Suppressor macrophage (primary cell): ENCODE measurements at regions not wholly inside any gene's neighbourhood (a gene's known extent, or its start where the extent isn't known, plus 50 kb on each side); places are given as distances from the start of the nearest gene placed in this dataset.

Experiments
- DNase-seq, 4 experiments: peaks; one replicate each; pipeline ENCODE4 v3.0.0-alpha.2; 2020 to 2022

DNA sequence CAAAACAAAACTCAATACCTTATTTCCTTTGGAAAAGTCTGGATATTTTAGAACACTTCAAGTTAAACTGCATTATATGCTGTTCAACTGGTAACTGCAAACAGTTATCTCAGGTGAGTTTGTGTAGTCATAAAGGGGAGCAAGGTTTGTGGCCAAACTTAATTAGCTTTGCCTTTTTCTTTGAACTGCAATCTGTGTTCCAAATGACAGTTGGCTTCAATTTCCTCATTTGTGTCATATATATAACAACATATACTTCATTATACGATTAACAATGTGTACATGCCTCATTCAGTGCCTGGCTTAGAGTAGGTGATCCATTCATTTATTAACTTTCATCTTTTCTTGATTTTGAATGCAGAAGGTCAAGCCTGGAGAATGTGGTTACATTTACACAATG is 55.8 kb downstream of the KCNE4 start:
- DNase-seq: no peak

DNA sequence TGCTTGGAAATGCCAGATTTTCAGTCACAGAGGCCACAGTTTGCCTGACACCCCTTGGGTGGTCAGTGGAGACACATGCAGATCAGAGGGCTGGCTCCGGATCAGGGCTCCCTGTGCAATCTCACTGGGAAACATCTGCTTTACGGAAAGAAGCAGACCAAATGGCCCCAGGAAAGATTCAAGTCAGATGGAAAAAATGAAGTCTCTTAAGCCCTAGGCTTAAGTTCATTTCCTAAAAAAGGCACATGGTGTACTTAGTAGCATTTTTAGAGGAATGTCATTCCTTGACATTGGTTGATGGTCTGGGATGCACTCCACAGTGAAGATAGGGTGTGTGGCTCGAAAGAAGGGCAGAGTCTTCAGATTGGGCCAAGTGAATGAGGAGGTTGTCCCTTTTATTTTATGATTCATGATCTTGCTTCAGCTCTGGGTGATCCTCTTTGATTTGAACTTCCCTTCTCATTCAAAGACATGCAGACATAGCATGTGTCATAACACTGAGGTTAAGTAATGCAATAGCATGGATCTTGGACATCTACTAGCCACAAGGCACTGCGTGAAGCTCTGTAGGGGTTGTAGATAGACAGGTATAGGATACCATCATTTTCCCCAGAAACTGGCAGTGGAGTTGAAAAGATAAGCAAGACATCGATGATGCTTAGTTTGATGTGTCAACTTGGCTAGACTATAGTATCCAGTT is 56.5 kb downstream of the KCNE4 start:
- peak; percentile 24 to 70 (median 51) for DNase-seq

DNA sequence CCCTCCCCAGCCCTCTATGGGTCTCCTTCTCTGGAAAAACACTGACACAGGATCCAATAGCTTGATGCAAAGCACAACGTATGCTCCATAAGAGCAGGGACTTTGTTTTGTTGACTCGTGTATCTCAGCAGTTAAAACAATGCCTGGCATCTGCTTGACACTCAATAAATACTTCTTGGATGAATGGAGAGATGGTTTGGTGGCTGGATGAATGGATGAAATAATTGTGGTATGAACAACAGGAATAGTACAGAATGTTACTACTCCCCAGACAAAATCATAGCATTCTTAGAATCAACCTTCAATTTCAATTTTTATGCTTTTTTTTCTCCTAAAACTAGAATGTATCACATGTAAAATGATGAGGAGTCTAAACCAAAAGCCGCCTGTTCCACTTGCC is 57.4 kb downstream of the KCNE4 start:
- no peak for DNase-seq

DNA sequence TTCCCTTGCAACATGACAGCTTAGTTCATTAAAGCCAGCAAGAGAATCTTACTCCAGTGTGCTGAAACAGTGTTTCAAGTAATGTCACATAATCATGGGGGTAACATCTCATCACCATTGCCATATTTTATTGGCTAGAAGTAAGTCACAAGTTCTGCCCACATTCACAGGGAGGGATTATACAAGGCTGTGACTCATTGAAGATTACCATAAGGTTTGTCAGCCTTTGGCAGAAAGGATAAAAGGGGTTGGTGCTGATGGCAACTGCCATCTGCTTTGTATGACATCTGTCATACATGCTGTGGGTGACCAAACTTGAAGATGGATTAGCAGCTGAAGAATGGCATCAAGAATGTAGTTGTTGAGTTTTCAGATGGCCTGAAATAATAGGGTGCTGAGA is 61.2 kb downstream of the KCNE4 start:
- DNase-seq: peak in 2 of 4 experiments; percentile 25 to 48

DNA sequence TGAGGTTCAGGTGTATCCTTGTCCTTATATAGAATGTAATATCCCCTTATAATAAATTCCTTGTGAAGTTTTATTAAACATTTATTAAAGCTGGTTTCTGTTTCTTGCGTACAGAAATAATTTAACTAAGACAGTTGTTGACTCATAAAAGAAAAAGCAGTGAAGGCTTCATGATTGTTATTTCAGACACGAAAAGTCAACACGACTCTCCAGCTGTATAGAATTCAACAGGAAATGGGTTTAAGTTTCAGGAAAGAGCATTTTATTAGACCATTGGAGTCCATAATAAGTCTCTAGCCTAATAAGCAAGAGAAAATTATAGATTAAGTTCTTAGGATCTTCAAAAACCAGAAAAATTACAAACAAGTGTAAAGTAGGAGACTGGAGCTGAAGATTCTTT is 62.2 kb downstream of the KCNE4 start:
- no peak for DNase-seq

DNA sequence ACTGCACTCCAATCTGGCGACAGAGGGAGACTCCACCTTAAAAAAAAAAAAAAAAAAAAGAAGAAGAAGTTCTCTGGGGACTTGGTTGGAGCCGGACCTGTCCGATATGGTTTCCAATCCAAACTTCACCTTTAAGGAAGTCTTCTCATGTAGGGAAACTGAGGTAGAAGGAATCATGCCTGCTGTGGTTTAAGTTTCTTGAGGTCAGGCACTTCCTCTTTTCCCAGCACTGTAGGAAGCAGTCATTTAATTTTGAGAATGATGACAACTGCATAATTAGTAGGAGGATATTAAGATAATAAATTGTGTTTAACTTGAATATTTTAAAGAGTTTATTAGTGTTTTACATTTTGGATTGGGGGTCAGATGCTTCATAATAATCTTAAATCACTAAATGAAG is 62.9 kb downstream of the KCNE4 start:
- no peak for DNase-seq

DNA sequence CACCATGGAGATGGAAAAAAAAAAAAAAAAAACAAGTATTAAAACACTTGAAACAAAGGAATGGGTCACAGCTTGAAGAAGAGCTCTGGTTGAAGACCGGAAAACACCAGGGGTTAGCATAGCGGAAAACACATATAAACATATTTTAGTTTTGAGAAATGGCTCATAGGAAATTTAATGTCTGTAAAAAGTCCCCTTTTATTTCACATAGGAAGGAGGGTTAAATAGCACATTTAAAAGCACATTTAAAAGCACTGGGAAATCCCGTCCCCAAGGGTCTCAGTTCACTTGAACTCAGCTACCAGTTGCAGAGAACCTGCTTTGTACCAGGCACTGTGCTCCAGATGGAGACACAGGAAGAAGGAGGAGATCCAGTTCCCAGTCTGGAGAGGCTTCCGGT is 65.5 kb downstream of the KCNE4 start:
- DNase-seq: no peak

DNA sequence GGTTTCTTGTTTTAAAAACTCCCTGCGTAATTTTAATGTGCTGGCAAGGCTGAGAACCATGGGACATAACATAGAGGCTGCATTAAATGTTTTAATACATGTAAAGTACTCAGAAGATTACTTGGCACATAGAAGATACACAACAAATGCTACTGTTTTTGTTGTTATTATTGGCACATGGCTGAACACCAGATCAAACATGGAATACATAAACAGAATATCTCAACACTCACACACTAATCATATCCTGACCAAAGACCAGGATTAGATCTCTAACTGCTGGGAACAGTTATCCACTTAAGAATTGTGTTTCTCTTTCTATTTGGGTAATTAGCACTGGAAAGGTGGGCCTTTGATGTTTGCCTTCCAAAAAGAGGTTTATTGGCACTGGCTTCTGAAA is 69.3 kb downstream of the KCNE4 start:
- no peak for DNase-seq

DNA sequence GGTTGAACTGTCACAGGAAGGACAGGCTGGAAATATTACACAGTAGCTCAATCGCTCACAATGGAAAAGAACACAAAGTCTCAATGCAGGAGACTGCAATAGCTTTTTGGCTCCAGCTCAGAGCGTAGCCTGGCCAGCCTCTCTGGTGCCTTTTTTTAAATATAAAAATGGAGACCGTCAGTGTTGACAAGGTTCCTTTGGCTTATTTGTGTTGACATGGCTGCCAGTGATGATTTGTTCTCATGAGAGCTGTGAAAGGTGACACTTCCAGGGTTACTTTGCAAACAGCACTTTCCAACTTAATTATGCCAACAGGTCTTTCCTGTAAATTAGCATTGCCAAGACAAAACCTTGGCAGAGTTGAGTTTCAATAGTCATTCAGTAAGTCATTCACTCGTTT is 70.8 kb downstream of the KCNE4 start:
- DNase-seq: no peak

DNA sequence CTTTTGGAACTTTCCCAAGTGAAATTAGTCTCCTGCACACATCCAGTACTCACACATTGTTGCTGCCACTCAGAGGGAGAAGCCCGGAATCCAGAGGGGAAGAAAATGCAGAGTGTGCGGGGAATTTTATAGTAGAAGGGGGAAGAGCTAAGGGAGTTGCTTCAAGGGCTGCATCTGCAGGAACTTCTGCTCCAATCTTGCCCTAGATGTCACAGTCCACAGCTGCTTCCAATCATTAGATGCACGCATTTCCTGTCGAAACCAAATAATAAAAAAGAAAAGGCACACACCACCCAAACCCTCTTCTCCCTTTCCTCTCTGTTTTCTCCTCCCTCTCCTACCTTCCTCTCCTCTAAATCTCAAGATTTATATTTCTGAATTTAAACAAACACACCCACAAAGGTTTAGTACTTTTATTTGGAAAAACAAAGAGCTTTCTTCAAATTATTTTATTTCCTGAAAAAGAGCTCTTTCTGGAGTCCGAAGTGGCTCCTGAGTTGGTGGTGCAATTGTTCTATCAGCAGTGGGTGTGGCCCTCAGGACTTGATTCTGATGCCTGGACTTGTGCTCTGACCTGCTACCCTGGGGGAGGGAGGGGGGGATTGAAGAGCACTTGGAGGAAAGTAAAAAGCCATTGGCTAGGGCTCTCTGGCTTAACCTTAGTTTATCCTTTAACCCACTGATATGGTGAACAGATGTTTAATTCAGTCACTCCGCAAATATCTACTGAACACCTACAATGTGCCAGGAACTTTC is 72.0 kb downstream of the KCNE4 start:
- DNase-seq: no peak

DNA sequence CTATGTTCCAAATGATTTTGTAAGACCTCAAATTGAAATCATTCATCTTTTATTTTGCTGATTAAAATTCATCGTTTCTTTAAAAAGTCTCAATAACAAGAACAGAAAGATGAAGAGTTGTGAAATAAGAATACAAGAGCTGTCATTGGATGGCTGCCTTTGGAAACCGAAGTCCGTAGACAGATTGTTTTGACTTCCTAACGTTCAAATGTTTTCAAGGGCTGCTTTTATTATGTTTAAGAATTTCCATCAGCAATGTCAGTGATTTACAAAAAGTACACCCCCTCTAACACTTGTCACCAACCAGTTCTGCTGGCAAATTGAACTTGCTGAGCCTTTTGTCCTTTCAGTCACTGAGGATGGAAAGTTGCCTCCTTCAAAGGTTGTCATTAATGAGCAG is 89.6 kb downstream of the KCNE4 start:
- DNase-seq: no peak

DNA sequence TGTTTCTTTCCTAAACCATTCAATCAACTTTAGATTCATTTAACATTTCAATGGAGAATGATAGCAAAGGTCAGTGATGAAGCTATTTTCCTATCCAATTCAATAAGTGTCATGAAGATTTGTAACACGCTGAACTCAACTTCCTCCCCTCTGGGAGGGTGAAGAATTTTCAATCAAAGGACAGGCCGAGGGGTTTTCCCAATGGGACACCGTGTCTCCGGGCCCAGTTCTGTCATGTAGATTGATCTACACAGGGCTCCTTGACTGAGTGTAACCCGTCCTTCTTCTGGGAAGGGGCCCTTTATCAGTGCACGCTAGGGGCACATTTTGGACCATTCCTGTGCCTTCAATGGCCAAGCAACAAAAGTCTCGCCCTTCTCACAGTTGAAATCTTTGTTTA is 90.1 kb downstream of the KCNE4 start:
- DNase-seq: no peak

DNA sequence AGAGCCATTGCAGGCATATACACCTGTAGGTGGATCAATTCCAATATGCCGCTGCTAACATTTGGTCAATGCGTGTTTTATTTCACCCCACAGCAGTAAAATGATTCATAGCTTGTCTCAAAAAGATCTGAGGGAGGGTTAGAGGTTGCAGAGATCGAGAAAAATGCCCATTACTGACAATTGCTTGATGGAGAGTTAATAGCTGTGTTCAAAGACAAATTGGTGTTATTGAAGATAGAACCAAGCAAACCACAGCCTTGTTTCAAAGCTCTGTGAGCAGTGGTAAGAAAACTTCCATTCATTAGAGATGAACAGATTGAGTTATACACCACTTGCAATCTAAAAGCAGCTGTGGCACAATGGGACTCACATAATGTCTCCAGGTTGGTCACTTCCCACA is 95.4 kb downstream of the KCNE4 start:
- no peak for DNase-seq

DNA sequence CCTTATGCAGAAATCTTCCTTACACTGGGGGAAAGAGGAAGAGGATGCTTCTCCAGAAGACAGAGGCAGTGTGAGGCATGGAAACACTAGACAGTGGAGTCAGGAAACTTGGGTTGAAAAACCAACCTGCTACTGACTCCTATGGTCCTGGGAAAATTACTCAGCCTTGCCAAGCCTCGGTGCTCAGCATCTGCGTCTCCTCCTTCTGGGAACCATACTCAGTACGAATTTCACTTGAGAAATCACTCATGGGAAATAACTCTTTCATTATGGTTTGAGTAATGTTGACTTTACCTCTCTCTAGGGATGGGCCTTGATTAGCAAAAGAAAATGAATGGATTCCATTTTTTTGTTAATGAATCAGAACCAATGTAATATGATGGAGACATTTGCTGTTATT is 96.5 kb downstream of the KCNE4 start:
- peak in 1 of 4 experiments; percentile 1 for DNase-seq

DNA sequence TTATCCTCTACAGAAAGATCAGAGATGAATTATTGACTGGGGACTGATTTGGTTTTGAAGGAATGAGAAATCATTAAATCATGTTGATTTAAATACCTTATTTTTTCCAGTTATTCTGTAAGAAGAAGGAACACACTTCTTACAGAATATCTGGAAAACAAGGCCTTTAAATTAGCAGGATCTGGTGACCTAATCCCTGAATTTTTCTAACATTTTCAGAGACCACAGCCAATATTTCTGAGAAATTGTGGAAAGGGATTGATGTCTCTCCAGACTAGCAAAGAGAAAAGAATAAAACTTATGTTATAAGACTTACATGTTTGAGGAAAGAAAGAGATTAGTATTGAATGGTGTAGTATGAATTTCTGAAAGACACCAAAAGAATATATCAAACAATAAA is 104.0 kb downstream of the KCNE4 start:
- DNase-seq: no peak

DNA sequence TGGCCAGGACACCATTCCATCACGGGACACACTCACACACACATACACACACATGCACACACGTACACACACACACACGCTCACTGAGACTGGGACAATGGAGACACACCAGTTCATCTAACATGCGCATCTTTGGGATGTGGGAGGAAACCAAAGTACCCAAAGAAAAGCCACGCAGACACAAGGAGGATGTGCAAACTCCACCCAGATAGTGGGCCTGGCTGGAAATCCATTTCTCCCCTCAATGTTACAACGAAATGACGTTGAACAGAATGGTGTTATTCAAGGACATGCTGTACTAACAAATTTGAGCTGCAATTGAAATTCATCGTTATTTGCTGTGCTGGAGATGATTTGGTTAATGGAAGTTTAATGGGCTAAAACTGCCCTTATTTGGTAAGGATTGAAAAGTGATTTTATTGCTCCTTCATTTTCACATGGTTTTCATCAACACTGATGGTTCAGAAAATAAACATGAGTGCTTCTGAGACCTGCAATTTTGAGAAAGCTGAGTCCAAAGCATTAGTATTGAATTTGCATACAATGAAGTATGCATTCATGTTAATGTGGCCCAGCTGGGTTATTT is 110.0 kb downstream of the KCNE4 start:
- DNase-seq: no peak

DNA sequence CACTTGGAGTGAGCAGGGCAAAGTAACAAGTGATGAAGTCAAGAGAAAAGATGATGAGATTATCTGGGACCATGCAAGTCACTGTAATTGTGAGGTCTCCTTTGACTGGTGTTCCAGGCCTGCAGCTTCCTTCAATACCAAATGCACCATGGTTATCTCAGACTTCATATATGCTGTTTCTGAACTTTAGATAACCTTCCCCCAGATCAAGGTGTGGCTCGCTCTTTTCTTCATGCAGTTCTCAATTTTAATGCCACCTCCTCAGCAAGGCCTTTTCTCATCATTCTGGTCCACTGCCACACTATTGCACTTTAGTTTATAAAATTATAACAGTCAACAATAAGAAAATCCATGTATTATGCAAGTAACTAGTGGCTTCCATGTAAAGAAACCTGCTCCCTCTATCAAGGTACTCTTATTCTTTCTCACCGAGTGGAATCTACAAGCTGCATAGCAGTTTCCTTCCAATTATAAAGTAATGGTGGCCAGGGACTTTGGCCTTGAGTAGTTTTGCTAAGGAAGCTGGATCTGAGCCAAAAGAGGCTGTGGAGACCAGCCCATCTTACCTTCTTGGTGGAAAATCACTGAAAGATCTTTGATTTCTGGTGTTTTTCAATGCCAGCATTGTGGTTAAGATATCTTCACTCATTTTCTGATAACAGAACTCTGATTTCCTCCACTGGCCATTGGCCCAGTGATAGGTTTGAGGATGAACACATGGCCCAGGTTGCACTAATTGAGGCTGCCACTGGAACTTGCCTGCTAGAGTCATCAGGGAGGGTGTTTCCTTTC is 113.6 kb downstream of the KCNE4 start:
- DNase-seq: no peak

DNA sequence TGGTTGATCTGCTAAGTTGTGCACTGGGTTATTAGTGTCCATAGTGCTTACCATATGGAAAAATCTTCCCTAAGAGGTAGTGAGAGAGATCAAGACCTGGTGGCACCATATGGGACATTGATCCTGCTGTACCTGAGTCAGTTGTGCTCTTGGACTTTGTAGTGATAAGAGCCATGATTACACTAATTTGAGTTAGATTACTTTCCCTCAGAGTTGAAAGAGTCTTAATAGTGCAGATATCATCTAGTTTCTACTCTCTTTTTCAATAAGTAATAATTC is 114.2 kb downstream of the KCNE4 start:
- DNase-seq: no peak

DNA sequence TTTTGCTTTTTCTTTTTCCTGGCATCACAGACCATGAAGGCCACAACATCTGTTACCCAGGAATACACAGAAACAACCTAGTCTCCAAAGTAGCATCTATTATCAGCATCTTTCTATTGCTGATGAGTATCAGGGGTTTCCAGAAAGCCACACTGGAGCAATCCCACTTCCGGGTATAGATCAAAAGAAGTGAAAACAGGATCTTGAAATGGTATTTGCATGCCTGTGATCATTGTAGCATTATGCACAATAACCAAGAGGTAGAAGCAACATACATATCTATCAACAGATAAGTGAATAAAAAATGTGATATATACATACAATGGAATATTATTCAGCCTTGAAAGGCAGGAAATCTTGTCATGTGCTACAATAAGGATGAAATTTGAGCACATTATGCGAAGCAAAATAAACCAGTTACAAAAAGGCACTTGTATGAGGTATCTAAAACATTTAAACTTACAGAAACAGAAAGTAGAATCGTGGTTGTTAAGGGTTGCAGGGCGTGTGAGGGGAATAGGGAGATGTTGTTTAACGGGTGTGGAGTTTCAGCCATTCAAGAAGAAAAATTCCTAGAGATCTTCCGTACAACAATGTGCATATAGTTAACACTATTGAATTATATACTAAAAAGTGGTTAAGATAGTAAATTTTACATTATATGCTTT is 115.1 kb downstream of the KCNE4 start:
- DNase-seq: no peak

DNA sequence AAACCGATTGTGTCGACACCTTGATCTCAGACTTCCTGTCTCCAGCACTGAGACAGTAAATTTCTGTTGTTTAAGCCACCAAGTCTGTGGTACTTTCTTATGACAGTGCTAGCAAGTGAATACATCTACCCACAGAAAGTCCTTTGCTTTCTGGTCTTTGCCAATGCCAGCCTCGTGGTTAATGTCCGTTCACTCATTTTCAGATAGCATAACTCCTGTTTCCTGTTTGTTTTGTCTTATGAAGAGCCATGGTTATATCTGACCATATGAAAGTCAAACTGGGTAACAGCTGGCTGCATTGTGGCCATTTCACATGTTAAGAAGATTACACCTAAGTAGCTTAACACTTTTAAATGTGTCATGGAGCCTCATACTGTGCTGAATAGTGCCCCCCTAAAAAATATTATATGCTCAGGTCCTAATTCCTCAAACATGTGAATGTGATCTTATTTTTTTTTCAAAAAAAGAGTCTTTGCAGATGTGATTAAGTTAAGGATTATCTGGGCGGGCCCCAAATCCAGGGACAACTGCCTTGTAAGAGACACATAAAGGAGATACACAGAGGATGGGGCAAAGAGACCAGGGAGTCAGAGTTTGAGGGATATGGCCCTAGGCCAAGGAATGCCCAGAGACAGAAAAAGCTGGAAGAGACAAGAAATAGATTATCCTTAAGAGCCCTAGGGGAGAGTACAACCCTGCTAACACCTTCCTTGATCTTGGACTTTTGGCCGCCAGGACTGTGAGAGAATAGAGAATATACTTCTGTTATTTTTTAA is 118.0 kb downstream of the KCNE4 start:
- no peak for DNase-seq

DNA sequence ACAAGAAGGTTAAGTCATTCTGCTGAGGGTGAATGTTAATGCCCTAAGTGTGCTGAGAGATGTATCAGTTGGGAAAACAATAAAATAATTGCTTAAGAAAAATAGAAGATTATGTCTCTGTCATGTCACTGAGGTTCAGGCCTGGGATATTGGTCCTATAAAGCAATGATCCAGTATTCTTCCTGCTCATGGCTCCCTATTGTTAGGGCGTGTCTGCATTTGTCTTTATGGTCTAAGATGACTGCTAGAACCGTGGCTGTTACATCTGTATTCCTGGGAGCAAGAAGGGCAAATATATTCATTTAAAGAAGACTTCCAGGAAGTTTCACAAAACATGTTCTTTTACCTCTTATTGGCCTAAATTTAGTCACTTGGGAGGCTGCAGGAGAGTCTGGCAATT is 125.0 kb downstream of the KCNE4 start:
- no peak for DNase-seq

DNA sequence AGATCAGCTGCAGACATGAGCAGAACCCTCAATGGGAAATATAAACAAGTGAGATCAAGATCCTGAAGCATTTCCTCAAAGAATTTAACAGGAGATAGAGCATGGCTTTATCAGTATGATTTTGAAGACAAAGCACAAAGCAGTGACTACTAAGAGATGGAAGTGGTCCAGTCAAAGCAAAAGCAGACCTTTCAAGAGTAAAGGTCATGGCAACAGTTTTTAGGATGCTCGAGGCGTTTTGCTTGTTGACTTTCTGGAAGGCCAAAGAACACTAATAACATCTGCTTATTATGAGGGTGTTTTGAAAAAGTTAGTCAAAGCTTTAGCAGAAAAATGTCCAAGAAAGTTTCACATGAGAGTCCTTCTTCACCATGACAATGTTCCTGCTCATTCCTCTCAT is 128.5 kb downstream of the KCNE4 start:
- no peak for DNase-seq
